GM10266 (cell line): ENCODE measurements at regions not wholly inside any gene's neighbourhood (a gene's known extent, or its start where the extent isn't known, plus 50 kb on each side); places are given as distances from the start of the nearest gene placed in this dataset.
"Not testable (repeated sequence)": the region's sequence is repeated elsewhere in the genome, so short reads cannot be mapped to it uniquely, and the experiment has no call there.

Source experiments
- DNase-seq: peaks from one replicate; pipeline ENCODE4 v3.0.0; 2012; ENCODE audit errors: extremely low spot score
- TF ChIP-seq, protein P1 (sequence below): IDR thresholded peaks from 2 replicates; pipeline ENCODE4 v1.5.1; 2012; ENCODE audit warnings: mild to moderate bottlenecking, low read depth; ENCODE audit not compliant: control insufficient read depth, insufficient read depth; ENCODE audit errors: missing control alignments

DNA sequence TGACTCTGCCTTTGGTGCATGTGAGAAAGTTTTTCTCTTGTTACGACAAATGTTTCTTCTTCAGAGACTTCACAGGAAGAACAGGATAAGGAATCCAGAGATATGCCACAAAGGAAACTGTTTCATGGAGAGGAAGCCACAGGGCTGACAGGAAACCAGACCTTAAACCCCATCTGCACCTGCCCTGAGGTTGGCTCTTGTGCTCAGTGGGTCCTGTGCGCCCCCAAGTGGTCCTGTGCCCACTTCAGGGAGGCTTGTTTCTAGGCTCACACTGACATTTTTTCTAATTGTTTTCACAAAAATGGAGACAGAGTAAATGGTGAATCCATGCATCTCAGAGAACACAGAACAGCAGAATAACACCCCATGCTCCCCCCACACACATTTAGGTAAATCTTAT is 1193.5 kb downstream of the TMEM121 start:
- not testable (repeated sequence) for DNase-seq

DNA sequence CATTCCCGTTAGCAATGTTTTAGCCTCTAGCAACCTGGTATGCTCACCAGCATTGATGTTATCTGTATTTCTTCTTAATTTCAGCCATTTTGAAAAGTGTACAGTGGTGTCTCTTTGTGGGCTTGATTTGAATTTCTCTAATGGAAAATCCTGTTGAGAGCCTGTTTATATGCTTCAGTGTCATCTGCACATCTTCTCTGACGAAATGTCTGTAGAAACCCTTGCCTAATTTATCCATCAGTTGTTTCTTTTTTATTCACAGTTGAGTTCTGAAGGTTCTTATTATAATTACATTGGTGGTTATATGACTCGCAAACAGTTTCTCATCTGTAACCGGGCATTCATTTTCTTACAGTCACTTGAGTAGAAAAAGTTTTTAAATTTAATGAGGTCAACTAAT is 1195.5 kb downstream of the TMEM121 start:
- not testable (repeated sequence) for DNase-seq

DNA sequence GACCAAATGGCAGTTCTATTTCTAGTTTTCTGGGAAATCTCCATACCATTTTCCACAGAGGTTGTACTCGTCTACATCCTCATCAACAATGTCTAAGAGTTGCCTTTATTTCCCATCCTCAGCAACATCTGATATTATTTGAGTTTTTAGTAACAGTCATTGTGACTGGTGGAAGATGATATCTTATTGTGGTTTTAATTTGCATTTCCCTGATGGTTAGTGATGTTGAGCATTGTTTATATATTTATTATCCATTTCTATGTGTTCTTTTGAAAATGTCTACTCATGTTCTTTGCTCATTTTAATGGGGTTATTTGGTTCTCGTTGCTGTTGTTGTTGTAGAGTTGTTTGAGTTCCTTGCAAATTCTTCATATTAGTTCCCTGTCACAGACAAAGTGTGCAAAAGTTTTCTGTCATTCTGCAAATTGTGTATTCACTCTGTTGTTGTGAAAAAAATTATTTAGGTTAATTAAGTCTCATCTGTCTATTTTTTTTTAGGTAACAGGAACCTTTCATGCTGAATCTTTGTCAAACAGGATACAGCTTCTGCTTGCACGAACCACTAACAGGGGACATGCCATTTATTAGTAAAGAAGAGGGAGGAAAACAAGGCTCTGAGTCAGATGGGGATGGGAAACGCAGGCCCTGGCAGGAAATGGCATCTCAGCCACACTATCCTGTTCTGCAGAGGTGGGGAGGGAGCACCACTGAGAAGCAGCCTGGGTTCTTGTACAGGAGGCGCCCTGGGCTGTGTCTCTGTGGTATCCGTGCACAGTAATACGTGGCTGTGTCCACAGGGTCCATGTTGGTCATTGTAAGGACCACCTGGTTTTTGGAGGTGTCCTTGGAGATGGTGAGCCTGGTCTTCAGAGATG is 1196.7 kb downstream of the TMEM121 start:
- not testable (repeated sequence) for DNase-seq

DNA sequence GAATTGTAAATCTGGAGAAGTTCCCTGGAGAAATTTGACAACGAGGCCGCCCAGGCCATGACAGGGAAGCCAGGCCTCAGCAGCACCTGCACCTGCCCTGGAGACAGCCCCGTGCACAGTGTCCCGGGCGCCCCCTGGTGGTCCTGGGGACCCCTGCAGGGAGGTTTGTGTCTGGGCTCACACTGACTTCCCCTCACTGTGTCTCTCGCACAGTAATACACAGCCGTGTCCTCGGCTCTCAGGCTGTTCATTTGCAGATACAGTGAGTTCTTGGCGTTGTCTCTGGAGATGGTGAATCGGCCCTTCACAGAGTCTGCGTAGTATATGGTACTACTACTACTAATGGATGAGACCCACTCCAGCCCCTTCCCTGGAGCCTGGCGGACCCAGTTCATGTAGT is 1201.6 kb downstream of the TMEM121 start:
- DNase-seq = not testable (repeated sequence)

DNA sequence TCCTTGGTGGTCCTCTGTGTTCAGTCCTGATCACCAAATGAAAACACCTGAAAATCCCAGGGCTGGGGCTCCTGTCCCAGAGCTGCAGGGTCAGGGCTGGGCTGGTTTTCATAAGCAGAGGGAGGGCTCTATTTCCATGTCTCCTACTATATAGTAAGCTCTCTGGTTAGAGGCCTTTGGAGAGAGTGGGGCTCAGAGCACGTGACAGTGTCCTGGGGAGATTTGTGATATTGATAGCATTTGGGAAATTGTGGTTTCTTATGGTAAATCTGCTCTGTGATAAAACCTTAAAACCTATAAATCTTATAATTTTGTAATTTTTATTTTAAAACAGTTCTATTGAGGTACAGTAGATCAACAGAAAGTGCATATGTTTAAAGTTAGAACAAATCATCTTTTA is 1202.2 kb downstream of the TMEM121 start:
- TF ChIP-seq, protein P1, sequence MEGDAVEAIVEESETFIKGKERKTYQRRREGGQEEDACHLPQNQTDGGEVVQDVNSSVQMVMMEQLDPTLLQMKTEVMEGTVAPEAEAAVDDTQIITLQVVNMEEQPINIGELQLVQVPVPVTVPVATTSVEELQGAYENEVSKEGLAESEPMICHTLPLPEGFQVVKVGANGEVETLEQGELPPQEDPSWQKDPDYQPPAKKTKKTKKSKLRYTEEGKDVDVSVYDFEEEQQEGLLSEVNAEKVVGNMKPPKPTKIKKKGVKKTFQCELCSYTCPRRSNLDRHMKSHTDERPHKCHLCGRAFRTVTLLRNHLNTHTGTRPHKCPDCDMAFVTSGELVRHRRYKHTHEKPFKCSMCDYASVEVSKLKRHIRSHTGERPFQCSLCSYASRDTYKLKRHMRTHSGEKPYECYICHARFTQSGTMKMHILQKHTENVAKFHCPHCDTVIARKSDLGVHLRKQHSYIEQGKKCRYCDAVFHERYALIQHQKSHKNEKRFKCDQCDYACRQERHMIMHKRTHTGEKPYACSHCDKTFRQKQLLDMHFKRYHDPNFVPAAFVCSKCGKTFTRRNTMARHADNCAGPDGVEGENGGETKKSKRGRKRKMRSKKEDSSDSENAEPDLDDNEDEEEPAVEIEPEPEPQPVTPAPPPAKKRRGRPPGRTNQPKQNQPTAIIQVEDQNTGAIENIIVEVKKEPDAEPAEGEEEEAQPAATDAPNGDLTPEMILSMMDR = no peak
- DNase-seq = no peak

DNA sequence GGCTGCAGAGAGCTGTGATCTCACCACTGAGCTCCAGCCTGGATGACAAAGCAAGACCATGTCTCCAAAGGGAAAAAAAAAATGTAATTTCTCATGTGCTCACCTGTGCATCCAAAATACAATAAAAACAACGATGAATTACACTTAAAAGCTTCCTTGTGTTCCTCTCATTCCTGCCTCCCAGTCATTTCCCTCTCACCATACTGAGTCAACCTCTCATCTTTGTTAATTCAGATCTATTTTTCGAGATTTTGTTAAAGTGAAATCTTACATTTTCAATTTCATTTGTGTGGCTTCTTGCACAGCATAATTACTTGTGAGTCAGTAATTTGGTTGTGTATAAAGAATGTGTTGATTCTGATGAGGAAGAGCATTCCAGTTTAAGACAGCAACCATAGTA is 1203.2 kb downstream of the TMEM121 start:
- TF ChIP-seq, protein P1 = no peak
- DNase-seq = no peak

DNA sequence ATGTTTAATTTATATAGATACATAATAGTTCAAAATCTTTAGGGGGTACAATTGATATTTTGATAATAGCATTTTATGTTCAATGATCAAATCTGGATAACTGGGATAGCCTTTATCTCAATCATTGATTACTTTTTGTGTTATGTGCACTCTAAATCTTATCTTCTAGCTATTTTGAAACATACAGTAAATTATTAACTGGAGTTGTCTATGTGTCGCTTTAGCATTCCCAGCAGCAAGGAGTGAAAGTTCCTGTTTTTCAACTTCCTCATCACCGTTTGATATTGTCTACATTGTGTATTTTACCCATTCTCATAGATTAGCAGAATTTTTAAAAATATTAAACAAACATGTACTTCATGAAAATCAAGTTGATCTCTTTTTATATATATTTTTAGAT is 1207.4 kb downstream of the TMEM121 start:
- no peak for DNase-seq
- TF ChIP-seq, protein P1 = no peak

DNA sequence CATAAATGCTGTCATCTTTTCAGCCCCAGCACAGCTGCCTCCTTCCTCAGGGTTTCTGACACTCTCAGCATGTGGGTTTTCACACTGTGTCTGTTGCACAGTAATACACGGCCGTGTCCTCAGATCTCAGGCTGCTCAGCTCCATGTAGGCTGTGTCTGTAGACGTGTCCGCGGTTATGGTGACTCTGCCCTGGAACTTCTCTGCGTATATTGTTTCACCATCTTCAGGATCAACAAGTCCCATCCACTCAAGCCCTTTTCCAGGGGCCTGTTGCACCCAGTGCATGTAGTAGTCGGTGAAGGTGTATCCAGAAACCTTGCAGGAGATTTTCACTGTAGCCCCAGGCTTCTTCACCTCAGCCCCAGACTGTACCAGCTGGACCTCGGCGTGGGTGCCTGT is 1210.6 kb downstream of the TMEM121 start:
- TF ChIP-seq, protein P1 = no peak
- no peak for DNase-seq

DNA sequence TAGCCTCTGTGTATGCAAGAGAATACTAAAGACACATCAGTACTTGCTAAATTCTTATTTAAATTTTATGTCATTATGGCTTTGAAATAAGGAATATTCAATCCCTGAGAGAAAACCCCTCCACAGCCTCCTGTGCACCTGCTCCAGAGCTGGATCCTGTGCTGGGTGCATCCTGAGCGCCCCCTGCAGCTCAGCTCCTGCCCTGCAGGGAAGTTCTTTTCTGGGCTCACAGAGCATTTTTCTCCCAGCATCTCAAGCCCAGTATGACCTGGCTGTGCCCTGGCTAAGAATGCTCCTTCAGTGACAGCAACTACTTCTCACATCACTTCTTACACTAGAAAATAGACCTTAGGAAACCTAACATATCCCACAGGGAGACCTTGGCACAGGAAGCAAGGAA is 1211.7 kb downstream of the TMEM121 start:
- no peak for DNase-seq
- TF ChIP-seq, protein P1 = no peak

DNA sequence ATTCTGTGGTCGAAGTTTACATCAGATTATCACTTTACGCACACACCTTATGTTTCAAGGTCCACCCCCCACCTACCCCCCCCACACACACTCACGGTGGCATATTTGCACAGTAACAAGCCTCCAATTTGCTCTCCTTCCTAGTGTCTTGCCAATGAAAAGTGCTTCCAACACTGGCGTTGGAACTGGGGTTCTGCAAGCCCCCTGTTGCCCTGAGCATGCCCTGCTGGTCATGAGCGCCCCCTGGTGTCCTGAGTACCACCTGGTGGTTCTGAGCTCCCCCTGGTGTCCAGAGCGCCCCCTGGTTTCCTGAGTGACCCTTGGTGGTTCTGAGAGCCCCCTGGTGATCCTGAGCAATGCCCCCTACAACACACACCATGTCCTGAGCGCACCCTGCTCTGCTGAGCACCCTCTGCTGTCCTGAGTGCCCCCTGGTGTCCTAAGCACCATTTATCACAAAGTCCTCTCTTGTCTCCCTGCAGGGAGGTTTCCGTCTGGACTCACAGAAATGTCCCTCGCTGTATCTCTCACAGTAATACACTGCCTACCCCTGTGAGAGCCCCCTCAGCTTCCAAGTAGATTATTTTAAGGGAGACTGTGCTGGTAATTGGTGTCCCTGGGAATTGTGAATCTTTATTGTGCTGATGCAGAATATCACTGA is 1212.3 kb downstream of the TMEM121 start:
- not testable (repeated sequence) for DNase-seq

DNA sequence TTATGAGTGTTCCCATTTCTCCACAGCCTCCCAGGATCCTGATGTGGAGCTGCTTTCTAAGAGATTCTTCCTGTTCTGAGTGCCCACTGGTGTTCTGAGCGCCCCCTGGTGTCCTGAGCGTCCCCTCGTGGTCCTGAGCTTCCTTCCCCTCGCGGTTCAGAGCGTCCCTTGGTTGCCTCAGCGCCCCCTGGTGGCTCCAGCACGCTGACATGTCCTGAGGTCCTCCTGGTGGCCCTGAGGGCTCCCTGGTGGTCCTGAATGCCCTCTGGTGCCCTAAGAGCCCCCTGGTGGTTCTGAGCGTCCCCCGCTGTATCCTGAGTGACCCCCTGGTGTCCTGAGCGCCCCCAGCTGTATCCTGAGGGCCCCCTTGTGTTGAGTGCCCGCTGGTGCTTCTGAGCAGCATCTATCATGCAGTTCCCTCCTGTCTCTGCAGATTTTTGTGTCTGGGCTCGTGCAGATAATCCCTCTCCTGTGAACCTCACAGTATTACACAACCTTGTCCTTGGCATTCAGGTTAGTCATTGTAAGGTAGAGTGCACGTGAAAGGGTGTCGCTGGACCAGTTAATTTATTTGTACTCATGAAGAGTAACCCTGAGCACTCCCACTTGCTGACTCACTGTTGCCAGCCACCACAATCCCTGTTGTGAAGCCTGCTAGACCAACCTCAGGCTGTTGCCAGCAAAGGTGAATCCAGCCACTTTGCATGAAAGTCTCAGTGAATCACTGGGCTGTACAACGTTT is 1214.9 kb downstream of the TMEM121 start:
- not testable (repeated sequence) for DNase-seq

DNA sequence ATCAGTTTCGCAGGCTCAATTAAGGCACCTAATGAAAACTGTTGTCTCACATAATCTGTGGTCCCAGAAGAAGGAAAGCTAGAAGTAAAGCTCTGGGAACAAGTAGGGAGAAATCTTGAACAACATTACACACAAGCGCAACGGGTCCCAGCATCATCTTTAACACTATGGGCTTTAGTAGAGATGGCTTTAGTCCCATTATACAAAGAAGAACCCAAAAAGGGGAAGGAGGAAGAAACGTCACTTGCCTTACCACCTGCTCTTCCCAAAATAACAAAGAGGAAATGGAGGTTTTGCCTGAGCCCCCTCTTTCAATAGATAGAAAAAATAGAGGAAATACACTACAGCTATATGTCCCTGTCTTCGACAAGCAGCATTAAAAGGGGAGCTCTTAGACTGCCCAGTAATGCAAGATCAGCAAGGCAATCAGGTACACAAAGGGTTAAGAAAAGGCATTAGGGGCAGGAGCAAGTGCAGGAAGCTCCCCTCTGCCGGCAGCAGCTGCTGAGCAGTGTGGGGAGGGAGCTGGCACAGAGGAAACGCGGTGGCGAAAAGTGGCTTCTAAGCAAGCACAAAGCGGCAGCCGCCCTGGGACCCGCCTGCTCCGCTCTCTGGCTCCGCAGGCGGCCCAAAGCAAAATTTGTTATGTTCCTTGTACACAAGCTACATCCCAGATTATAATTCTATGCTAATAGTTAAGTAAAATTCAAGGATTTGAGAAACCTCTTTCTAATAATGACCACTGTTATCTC is 1218.8 kb downstream of the TMEM121 start:
- DNase-seq = not testable (repeated sequence)

DNA sequence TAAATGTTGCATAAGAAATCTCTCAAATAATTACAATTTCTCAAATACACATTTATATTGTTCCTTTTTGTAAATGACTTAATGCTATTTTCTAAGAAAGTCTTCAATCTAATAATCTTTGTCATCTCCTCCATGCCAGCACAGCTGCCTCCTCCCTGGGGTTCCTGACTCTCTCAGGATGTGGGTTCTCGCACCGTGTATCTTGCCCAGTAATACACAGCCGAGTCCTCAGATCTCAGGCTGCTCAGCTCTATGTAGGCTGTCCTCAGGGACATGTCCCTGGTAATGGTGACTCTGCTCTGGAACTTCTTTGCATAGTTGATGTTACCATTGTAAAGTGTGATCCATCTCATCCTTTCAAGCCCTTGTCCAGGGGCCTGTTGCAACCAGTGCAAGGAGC is 1223.7 kb downstream of the TMEM121 start:
- DNase-seq = not testable (repeated sequence)
